AG09319 (cell line): ENCODE measurements at regions not wholly inside any gene's neighbourhood (a gene's known extent, or its start where the extent isn't known, plus 50 kb on each side); places are given as distances from the start of the nearest gene placed in this dataset.

Experiments used
- DNase-seq: peaks from one replicate; pipeline ENCODE4 v3.0.0-alpha.2; 2010; ENCODE audit warnings: low read depth; ENCODE audit errors: extremely low read depth
- TF ChIP-seq, protein P1 (sequence below): IDR thresholded peaks from 2 replicates; pipeline ENCODE4 v1.5.1; 2011; ENCODE audit warnings: low read depth, mild to moderate bottlenecking, inconsistent platforms, low read length, moderate library complexity

DNA sequence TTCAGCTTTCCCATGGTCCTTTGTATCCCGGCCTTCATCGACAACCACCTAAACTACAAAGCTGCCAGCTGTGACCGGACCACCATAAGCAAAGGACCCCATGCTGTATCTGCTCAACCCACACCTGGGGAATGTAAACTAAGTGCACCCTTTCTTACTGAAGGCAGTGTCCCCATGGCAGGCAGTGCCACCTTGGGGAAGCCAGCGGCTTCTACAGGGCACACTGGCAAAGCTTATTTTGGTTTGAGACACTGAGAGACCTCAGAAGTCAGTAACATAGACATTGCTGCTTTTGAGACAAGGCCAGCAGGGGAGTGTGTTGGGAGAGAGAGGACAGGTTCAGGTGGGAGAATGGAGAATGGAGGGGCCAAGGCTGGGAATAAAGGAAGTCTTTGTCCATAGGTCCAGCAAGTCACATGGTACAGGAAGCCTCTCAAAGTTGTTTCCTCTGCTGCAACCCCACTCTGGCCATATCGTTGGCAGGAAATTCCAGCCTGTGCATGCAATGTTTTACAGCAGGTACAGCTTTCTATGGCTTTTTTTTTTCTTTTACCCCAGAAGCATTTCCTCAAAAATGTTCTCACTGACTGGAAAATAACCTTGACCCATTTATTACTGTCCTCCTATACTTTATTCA lies 85.9 kb upstream of the NPVF start:
- DNase-seq: no peak
- TF ChIP-seq, protein P1, sequence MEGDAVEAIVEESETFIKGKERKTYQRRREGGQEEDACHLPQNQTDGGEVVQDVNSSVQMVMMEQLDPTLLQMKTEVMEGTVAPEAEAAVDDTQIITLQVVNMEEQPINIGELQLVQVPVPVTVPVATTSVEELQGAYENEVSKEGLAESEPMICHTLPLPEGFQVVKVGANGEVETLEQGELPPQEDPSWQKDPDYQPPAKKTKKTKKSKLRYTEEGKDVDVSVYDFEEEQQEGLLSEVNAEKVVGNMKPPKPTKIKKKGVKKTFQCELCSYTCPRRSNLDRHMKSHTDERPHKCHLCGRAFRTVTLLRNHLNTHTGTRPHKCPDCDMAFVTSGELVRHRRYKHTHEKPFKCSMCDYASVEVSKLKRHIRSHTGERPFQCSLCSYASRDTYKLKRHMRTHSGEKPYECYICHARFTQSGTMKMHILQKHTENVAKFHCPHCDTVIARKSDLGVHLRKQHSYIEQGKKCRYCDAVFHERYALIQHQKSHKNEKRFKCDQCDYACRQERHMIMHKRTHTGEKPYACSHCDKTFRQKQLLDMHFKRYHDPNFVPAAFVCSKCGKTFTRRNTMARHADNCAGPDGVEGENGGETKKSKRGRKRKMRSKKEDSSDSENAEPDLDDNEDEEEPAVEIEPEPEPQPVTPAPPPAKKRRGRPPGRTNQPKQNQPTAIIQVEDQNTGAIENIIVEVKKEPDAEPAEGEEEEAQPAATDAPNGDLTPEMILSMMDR: no peak

DNA sequence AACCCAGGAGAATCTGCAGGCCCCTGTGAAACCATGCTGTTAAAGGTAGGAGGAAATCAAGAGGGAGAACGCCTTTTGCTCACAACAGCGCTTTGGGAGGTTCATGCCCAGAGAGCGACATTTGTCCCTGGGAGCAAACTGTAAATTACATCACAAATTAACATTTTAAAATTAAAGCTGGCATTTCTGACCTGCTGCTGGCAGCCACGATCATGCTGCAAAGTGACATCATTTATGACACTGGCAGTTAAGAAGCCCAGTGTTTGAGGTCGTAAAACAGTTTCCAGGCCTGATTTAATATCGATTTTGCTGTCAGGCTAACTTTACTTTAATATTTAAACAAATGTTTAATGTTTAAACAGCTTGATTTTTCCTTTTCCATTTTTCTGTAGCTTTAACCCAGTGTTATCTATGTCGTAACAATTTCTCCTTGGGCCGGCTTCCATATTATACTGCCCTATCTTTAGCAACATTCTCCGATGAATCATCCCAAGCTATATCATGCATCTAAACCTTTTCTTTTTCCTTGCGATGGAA lies 86.5 kb upstream of the NPVF start:
- TF ChIP-seq, protein P1: no peak
- DNase-seq: no peak

DNA sequence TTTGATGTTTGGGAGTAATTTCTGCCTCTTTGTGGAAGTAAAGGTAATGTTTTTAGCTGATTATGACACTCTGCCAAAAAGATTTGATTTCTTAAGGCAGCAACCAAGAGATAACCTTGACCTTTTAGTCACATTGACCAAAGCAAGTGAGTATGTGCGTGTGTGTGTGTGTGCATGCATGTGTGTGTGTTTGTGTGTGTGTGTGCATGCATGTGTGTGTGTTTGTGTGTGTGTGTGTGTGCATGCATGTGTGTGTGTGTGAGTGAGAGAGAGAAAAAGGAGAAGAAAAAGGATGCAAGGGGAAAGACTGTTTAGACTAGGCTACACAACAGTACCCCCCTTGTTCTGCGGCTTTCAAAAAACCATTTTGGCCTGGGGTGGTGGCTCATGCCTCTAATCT lies 88.1 kb upstream of the NPVF start:
- DNase-seq: no peak
- TF ChIP-seq, protein P1: no peak

DNA sequence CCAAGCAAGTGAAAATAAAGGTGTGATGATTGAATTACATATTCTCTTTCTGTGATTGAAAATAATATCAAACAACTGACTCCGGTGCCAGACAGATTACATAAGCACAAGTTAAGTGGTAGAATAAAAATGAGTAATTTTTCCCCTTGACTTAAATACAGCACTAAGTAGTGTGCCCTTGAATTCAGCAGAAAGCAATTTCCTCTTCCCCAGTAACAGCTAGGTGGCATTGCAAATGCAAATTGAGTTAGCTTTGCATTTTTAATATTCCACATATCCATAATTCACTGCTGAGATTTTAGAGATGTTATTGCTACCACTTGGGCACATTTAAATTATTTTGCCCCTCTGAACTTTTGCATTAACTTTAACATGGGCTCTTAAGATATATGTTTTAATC lies 89.8 kb upstream of the NPVF start:
- TF ChIP-seq, protein P1: no peak

DNA sequence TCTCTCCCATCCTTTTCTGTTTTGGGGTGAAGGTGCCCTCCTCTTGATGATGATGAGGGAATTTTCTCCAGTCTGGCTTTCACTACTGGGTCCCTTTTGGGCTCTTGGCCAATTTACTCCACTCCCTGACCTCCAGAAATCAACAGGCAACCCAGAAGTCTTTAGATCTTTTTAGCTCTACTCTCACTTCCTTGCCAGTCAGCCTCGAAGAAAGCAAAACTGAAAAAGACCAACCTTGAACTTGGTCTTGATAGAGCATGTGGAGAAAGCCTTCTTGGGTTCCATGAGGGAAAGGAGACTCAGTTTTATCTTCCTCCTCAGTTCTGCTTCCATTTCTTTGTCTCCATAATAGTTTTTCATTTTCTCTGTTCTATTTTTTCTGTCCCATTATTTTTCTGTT lies 91.4 kb upstream of the NPVF start:
- TF ChIP-seq, protein P1: no peak
- DNase-seq: no peak

More for the DNA sequence above, 89.8 kb upstream of the NPVF start:
- DNase-seq: no peak

DNA sequence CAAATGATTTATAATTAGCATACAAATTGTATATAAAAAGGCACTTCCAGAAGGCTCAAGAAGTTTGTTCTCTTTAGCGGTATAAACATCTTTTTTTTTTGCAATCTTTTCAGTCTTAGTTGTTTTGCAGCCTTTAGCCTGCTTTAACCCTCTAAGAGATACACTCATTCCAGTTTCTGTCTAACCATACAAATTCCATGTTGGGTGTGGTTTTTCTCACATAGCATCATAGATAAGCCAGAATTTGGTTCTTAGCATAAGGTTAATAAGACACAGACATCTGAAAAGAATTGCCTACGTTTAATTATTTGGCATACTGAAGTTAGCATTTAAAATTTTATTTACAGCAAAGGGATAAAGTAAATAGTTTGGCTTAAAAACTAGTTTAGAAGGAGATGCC lies 92.5 kb upstream of the NPVF start:
- DNase-seq: no peak
- TF ChIP-seq, protein P1: no peak

DNA sequence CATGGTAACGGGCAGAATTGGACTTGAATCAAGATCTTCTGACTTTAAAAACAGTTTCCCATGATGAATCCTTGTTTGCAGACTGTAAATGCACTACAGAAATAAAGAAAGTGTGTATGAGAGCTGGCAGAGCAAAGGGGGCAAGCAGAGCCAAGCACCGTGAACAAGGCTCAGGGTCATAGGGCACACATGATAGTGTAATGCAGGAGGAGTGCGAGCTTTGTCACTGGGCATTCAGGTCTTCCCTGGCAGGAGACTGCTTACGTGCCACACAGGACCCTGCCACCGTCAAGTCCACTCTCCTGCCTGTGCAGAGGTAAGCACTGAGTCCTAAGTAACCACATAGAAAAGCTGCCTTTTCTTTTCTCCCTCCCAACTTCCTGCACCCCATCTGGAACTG lies 93.1 kb upstream of the NPVF start:
- no peak for DNase-seq
- TF ChIP-seq, protein P1: no peak
